ENCODE measurements at regions not wholly inside any gene's neighbourhood (a gene's known extent, or its start where the extent isn't known, plus 50 kb on each side); places are given as distances from the start of the nearest gene placed in this dataset.
"Not testable (repeated sequence)": the region's sequence is repeated elsewhere in the genome, so short reads cannot be mapped to it uniquely, and the experiment has no call there.

DNA sequence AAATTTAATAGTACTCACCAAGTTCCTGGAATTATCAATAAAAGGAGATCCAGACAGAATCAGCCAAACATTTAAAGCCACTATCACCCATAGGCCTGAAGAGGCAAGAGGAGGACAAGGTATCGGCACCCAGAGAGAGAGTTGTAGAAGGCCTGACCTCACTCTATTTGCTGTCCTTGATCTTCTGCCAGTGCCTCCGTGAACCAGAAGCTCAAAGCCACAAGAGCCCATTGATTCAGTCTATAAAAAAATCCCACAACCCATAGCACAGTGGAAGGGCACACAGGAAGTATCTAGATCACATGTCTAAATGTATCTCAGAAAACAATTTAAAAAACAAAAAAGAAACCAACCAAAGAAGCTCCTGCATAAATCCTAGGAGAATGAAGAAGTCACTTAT, 68.6 kb upstream of the FAM174B start:
- Mint-ChIP-seq H3K27me3 (ENCODE audit: insufficient read depth) (peaks cover 10% of the 10 kb centered on the region), H3K9me3 (no peaks in the 10 kb centered on the region), H3K27ac (no peak overlapping the region), H3K4me1 (ENCODE audit: low read depth) (no peaks in the 10 kb centered on the region), H3K4me3 (no peak overlapping the region), H3K36me3 (ENCODE audit: low read depth) (no peaks in the 10 kb centered on the region)
- TF ChIP-seq, protein P1, sequence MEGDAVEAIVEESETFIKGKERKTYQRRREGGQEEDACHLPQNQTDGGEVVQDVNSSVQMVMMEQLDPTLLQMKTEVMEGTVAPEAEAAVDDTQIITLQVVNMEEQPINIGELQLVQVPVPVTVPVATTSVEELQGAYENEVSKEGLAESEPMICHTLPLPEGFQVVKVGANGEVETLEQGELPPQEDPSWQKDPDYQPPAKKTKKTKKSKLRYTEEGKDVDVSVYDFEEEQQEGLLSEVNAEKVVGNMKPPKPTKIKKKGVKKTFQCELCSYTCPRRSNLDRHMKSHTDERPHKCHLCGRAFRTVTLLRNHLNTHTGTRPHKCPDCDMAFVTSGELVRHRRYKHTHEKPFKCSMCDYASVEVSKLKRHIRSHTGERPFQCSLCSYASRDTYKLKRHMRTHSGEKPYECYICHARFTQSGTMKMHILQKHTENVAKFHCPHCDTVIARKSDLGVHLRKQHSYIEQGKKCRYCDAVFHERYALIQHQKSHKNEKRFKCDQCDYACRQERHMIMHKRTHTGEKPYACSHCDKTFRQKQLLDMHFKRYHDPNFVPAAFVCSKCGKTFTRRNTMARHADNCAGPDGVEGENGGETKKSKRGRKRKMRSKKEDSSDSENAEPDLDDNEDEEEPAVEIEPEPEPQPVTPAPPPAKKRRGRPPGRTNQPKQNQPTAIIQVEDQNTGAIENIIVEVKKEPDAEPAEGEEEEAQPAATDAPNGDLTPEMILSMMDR (IDR thresholded peaks at IDR 0.05): no peak
- no peak for DNase-seq

DNA sequence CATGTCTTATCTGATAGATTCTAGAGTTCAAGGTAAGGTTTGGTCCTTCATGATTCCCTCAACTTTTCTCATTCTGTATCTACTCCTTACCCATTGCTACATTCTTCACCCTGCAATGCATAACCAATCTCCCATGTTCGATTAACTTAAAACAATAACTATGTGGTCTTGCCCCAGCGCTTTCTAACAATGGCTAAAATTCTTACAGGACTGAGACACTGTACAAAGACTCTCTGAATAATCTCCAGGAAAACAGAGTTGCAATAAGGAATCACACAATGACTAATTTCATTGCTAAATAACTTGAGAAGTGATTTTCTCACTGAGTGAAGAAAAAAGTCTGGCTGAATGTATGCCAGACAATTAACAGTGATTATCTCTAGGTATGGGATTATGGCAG, 69.6 kb upstream of the FAM174B start:
- no peak overlapping the region for H3K27ac Mint-ChIP-seq
- H3K36me3 Mint-ChIP-seq (ENCODE audit: low read depth): no peaks in the 10 kb centered on the region
- H3K4me1 Mint-ChIP-seq (ENCODE audit: low read depth): no peaks in the 10 kb centered on the region
- TF ChIP-seq, protein P1 (IDR thresholded peaks at IDR 0.05): no peak
- no peak overlapping the region for H3K4me3 Mint-ChIP-seq
- no peaks in the 10 kb centered on the region for H3K9me3 Mint-ChIP-seq
- no peak for DNase-seq
- H3K27me3 Mint-ChIP-seq (ENCODE audit: insufficient read depth): peaks cover 9% of the 10 kb centered on the region

GRCh38 chr15:92728266-92728665, 72.7 kb upstream of the FAM174B start:
- no peak overlapping the region for H3K27ac Mint-ChIP-seq
- H3K36me3 Mint-ChIP-seq (ENCODE audit: low read depth): no peaks in the 10 kb centered on the region
- no peak for DNase-seq
- H3K4me1 Mint-ChIP-seq (ENCODE audit: low read depth): no peaks in the 10 kb centered on the region
- H3K27me3 Mint-ChIP-seq (ENCODE audit: insufficient read depth): peaks cover 3% of the 10 kb centered on the region
- TF ChIP-seq, protein P1 (IDR thresholded peaks at IDR 0.05): no peak
- no peaks in the 10 kb centered on the region for H3K9me3 Mint-ChIP-seq
- no peak overlapping the region for H3K4me3 Mint-ChIP-seq

- no peak overlapping the region for H3K27ac Mint-ChIP-seq
- TF ChIP-seq, protein P1 (IDR thresholded peaks at IDR 0.05): no peak
- H3K4me3 Mint-ChIP-seq: peak overlapping the region; percentile 83; the same call in 1 of the 2 replicates
- no peaks in the 10 kb centered on the region for H3K4me1 Mint-ChIP-seq (ENCODE audit: low read depth)
- H3K27me3 Mint-ChIP-seq (ENCODE audit: insufficient read depth): peaks cover 3% of the 10 kb centered on the region
- H3K9me3 Mint-ChIP-seq: no peaks in the 10 kb centered on the region; the same call in 1 of the 2 replicates
- no peaks in the 10 kb centered on the region for H3K36me3 Mint-ChIP-seq (ENCODE audit: low read depth)
- no peak for DNase-seq
Observed at GRCh38 chr15:92733090-92733933, 77.7 kb upstream of the FAM174B start.

DNA sequence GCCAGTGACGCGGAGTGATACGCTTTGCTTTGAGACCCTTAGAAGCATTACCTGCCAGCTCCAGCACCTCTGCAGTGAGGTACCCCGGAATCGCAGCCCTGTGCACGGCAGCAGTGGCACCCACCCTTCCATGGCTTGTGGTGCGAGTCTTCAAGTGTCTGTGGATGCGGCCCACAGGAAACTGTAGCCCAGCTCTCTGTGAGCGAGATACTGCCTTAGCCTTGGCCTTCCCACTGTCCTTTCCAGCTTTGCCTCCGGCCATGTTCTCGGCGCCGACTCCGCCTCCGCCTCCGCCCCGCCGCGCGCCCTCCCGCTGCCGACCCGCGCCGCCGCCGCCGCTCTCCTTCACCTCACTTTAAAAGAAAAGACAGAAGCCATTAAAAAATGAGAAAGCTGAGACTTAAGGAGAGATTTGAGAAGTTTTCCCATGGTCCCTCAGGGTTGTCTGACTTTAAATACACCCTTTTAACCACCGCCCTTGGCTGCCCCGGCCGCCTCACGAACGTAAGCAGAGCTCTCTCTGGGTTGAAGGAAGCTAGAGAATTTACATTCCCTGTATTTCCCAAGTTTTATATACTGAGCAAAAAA, 78.5 kb upstream of the FAM174B start:
- H3K4me1 Mint-ChIP-seq (ENCODE audit: low read depth): no peaks in the 10 kb centered on the region
- peaks cover 4% of the 10 kb centered on the region; the same call in 1 of the 2 replicates for H3K9me3 Mint-ChIP-seq
- DNase-seq: no peak
- TF ChIP-seq, protein P1 (IDR thresholded peaks at IDR 0.05): no peak
- H3K36me3 Mint-ChIP-seq (ENCODE audit: low read depth): no peaks in the 10 kb centered on the region
- no peaks in the 10 kb centered on the region; the same call in none of the 2 replicates for H3K27me3 Mint-ChIP-seq (ENCODE audit: insufficient read depth)
- H3K4me3 Mint-ChIP-seq: peak overlapping the region; percentile 83
- H3K27ac Mint-ChIP-seq: no peak overlapping the region

- H3K4me1 Mint-ChIP-seq (ENCODE audit: low read depth); H3K27ac Mint-ChIP-seq; H3K9me3 Mint-ChIP-seq; H3K27me3 Mint-ChIP-seq (ENCODE audit: insufficient read depth); DNase-seq; H3K36me3 Mint-ChIP-seq (ENCODE audit: low read depth); H3K4me3 Mint-ChIP-seq: not testable (repeated sequence)
Observed at GRCh38 chr15:92739246-92739645, 83.7 kb upstream of the FAM174B start.

Measured in HFFc6 (cell line).